H9 (cell line): ENCODE measurements at regions not wholly inside any gene's neighbourhood (a gene's known extent, or its start where the extent isn't known, plus 50 kb on each side); places are given as distances from the start of the nearest gene placed in this dataset.

Experiments used
- DNase-seq: peaks from one replicate; pipeline ENCODE4 v3.0.0-alpha.2; 2017
- H2AFZ ChIP-seq: one replicate; pipeline ENCODE4 v1.6.1; 2013; ENCODE audit warnings: mild to moderate bottlenecking, low read length, control low read depth, moderate library complexity
- H2AK5ac ChIP-seq: 2 replicates; pipeline ENCODE4 v1.6.1; 2013; ENCODE audit warnings: low read length, control low read depth, mixed read lengths; ENCODE audit not compliant: insufficient read length
- H2BK120ac ChIP-seq: one replicate; pipeline ENCODE4 v1.6.1; 2013; ENCODE audit warnings: low read depth, mild to moderate bottlenecking, low read length, control low read depth, inconsistent platforms; ENCODE audit not compliant: poor library complexity, severe bottlenecking
- H2BK12ac ChIP-seq: 2 replicates; pipeline ENCODE4 v1.6.1; 2013; ENCODE audit warnings: low read length, control low read depth, mixed read lengths, low read depth; ENCODE audit not compliant: insufficient read length
- H2BK15ac ChIP-seq: 2 replicates; pipeline ENCODE4 v1.6.1; 2013; ENCODE audit warnings: low read depth, low read length, control low read depth
- H2BK20ac ChIP-seq: one replicate; pipeline ENCODE4 v1.6.1; 2013; ENCODE audit warnings: low read depth, mild to moderate bottlenecking, low read length, control low read depth, inconsistent platforms; ENCODE audit not compliant: poor library complexity, severe bottlenecking
- H2BK5ac ChIP-seq: 2 replicates; pipeline ENCODE4 v1.6.1; 2013; ENCODE audit warnings: low read length, control low read depth, mixed read lengths; ENCODE audit not compliant: insufficient read length
- H3K14ac ChIP-seq: 2 replicates; pipeline ENCODE4 v1.6.1; 2013; ENCODE audit warnings: low read length, control low read depth; ENCODE audit not compliant: insufficient read depth
- H3K18ac ChIP-seq: 2 replicates; pipeline ENCODE4 v1.6.1; 2013; ENCODE audit warnings: low read depth, mild to moderate bottlenecking, mixed read lengths, low read length, control low read depth; ENCODE audit not compliant: insufficient read length
- H3K23ac ChIP-seq: 2 replicates; pipeline ENCODE4 v1.6.1; 2013; ENCODE audit warnings: low read length, control low read depth, mixed read lengths, low read depth; ENCODE audit not compliant: insufficient read length
- H3K23me2 ChIP-seq: 2 replicates; pipeline ENCODE4 v1.6.1; 2013; ENCODE audit warnings: low read depth, mild to moderate bottlenecking, mixed read lengths, low read length, control low read depth; ENCODE audit not compliant: insufficient read length, poor library complexity, severe bottlenecking
- H3K27ac ChIP-seq: 2 replicates; pipeline ENCODE4 v1.5.1; 2013; ENCODE audit warnings: low read length, control low read depth, mixed read lengths, low read depth; ENCODE audit not compliant: insufficient read length
- H3K27me3 ChIP-seq: 2 replicates; pipeline ENCODE4 v1.6.1; 2013; ENCODE audit warnings: low read length, control low read depth, inconsistent platforms; ENCODE audit not compliant: insufficient read depth
- H3K4ac ChIP-seq: 2 replicates; pipeline ENCODE4 v1.6.1; 2013; ENCODE audit warnings: low read depth, mild to moderate bottlenecking, control low read depth, inconsistent platforms, low read length, moderate library complexity
- H3K4me1 ChIP-seq: 2 replicates; pipeline ENCODE4 v1.6.1; 2013; ENCODE audit warnings: low read length, control low read depth, inconsistent platforms; ENCODE audit not compliant: insufficient read depth
- H3K4me2 ChIP-seq: 2 replicates; pipeline ENCODE4 v1.6.1; 2013; ENCODE audit warnings: low read length, control low read depth, mixed read lengths; ENCODE audit not compliant: insufficient read length, insufficient read depth
- H3K56ac ChIP-seq: 2 replicates; pipeline ENCODE4 v1.6.1; 2013; ENCODE audit warnings: low read depth, mild to moderate bottlenecking, mixed read lengths, low read length, control low read depth; ENCODE audit not compliant: insufficient read length
- H3K79me1 ChIP-seq: 2 replicates; pipeline ENCODE4 v1.6.1; 2013; ENCODE audit warnings: low read depth, mild to moderate bottlenecking, moderate library complexity, low read length, control low read depth, inconsistent platforms; ENCODE audit not compliant: insufficient read depth, poor library complexity, severe bottlenecking
- H3K79me2 ChIP-seq: 2 replicates; pipeline ENCODE4 v1.6.1; 2013; ENCODE audit warnings: low read length, control low read depth, inconsistent platforms; ENCODE audit not compliant: insufficient read depth
- H3K9ac ChIP-seq: 2 replicates; pipeline ENCODE4 v1.6.1; 2013; ENCODE audit warnings: low read length, control low read depth, mixed read lengths; ENCODE audit not compliant: insufficient read length; ENCODE audit errors: extremely low read depth
- H3K9me3 ChIP-seq: one replicate; pipeline ENCODE4 v1.6.1; 2013; ENCODE audit warnings: low read depth, low read length, inconsistent platforms; ENCODE audit not compliant: control insufficient read depth
- H3T11ph ChIP-seq: one replicate; pipeline ENCODE4 v1.6.1; 2013; ENCODE audit warnings: mild to moderate bottlenecking, low read length, control low read depth, inconsistent platforms
- H4K20me1 ChIP-seq: one replicate; pipeline ENCODE4 v1.6.1; 2013; ENCODE audit not compliant: control insufficient read depth, insufficient read length, insufficient read depth
- H4K5ac ChIP-seq: 2 replicates; pipeline ENCODE4 v1.6.1; 2013; ENCODE audit warnings: low read depth, mild to moderate bottlenecking, mixed read lengths, low read length, control low read depth; ENCODE audit not compliant: insufficient read length
- H4K8ac ChIP-seq: replicated peaks from 2 replicates; pipeline ENCODE4 v1.6.1; 2013; ENCODE audit warnings: low read length, control low read depth, mixed read lengths, low read depth; ENCODE audit not compliant: insufficient read length
- H4K91ac ChIP-seq: 2 replicates; pipeline ENCODE4 v1.6.1; 2013; ENCODE audit warnings: low read depth, mild to moderate bottlenecking, moderate library complexity, mixed read lengths, low read length, control low read depth; ENCODE audit not compliant: insufficient read length
- H3K27ac Mint-ChIP-seq, 3 experiments: 2 replicates in 2 of 3; 3 replicates in 1 of 3; pipeline ENCODE4 v1.8.0; 2020 to 2021; ENCODE audit warnings: mixed read lengths in 3 of 3, mild to moderate bottlenecking in 1 of 3, moderate library complexity in 1 of 3
- H3K27me3 Mint-ChIP-seq: 2 replicates; pipeline ENCODE4 v1.8.0; 2021; ENCODE audit warnings: low read depth, mild to moderate bottlenecking, moderate library complexity, mixed read lengths
- H3K36me3 Mint-ChIP-seq, 3 experiments: 2 replicates in 2 of 3; 3 replicates in 1 of 3; pipeline ENCODE4 v1.8.0; 2020 to 2021; ENCODE audit warnings: low read depth in 3 of 3, mixed read lengths in 3 of 3; ENCODE audit not compliant: insufficient read depth in 1 of 3
- H3K4me1 Mint-ChIP-seq, 2 experiments: 2 replicates each; pipeline ENCODE4 v1.8.0; 2020; ENCODE audit warnings: mixed read lengths in 2 of 2
- H3K4me3 Mint-ChIP-seq, 2 experiments: 2 replicates in 1 of 2; 3 replicates in 1 of 2; pipeline ENCODE4 v1.8.0; 2020 to 2021; ENCODE audit warnings: mild to moderate bottlenecking in 2 of 2, mixed read lengths in 2 of 2, moderate library complexity in 1 of 2
- H3K9me3 Mint-ChIP-seq, 2 experiments: 2 replicates in 1 of 2; 3 replicates in 1 of 2; pipeline ENCODE4 v1.8.0; 2020; ENCODE audit warnings: mild to moderate bottlenecking in 2 of 2, mixed read lengths in 2 of 2, moderate library complexity in 1 of 2
- WGBS: extraction: QIAGEN DNeasy Blood & Tissue Kit; methylation state at CpG from one replicate; pipeline ENCODE4 v1.1.7; 2013; ENCODE audit warnings: missing lambda C conversion rate, low lambda C conversion rate, mixed read lengths; ENCODE audit not compliant: insufficient read length; ENCODE audit errors: extremely low coverage; 5-methylcytosine and 5-hydroxymethylcytosine counted together
- TF ChIP-seq, protein P1 (sequence below): fragments of 200-600 bp; sonication (generic); conservative IDR thresholded peaks from 3 replicates; pipeline ENCODE4 v1.8.0; 2021; ENCODE audit warnings: antibody characterized with exemption, mild to moderate bottlenecking

DNA sequence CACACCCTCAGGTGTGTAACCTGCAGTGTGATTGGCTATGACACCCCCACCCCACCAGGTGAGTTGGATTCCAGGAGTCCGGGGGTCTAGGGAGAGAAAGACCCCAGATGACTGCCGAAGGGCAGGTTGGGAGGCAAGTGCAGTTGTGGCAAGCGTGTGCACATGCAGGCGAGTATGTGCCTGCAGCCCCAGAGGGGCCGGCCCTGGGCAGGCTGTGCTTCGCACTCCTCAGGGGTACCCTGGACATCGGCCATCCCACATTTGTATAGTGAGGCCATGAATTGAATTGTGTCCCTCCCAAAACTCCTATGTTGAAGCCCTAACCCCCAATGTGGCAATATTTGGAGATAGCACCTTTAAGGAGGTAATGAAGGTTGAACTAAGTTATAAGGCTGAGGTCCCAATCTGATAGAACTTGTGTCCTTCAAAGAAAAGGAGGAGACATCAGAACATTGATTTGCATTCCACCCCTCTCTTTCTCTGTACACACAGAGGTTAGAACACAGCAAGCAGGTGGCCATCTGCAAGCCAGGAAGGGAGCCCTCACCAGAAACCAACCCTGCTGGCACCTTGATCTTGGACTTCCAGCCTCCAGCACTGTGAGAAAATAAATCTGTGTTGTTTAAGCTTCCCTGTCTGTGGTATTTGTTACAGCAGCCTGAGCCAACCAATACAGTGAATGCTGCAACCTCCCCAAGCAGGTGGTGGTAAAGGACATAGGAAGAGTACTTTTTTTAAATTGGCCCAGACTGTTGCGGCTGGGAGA lies 241.8 kb downstream of the TFCP2L1 start:
- H3K4me1 ChIP-seq: no peaks in the 10 kb centered on the region
- H3K36me3 Mint-ChIP-seq: no peaks in the 10 kb centered on the region; a peak in 1 of 7 replicates

More for the DNA sequence above, 241.8 kb downstream of the TFCP2L1 start:
- Histone ChIP-seq H3K4me2 (no peak overlapping the region), H2AK5ac (no peak overlapping the region), H4K8ac (no peak overlapping the region), H2BK120ac (no peak overlapping the region), H3K18ac (no peak overlapping the region), H3K14ac (no peak overlapping the region), H3K23me2 (no peaks in the 10 kb centered on the region), H4K5ac (no peak overlapping the region), H3K23ac (no peak overlapping the region), H3K4ac (no peak overlapping the region), H4K20me1 (no peaks in the 10 kb centered on the region), H4K91ac (no peak overlapping the region), H3K79me2 (no peaks in the 10 kb centered on the region), H3K27ac (no peak overlapping the region), H3K79me1 (no peaks in the 10 kb centered on the region), H3K9me3 (no peaks in the 10 kb centered on the region), H2BK15ac (no peak overlapping the region), H2AFZ (no peak overlapping the region), H2BK5ac (no peak overlapping the region), H3K56ac (no peak overlapping the region), H3K9ac (no peak overlapping the region), H2BK20ac (no peak overlapping the region), H3T11ph (no peak overlapping the region), H2BK12ac (no peak overlapping the region), H3K27me3 (no peaks in the 10 kb centered on the region)
- DNase-seq: no peak
- no CpG with 5 or more reads among the region's 8 CpGs for WGBS
- TF ChIP-seq, protein P1, sequence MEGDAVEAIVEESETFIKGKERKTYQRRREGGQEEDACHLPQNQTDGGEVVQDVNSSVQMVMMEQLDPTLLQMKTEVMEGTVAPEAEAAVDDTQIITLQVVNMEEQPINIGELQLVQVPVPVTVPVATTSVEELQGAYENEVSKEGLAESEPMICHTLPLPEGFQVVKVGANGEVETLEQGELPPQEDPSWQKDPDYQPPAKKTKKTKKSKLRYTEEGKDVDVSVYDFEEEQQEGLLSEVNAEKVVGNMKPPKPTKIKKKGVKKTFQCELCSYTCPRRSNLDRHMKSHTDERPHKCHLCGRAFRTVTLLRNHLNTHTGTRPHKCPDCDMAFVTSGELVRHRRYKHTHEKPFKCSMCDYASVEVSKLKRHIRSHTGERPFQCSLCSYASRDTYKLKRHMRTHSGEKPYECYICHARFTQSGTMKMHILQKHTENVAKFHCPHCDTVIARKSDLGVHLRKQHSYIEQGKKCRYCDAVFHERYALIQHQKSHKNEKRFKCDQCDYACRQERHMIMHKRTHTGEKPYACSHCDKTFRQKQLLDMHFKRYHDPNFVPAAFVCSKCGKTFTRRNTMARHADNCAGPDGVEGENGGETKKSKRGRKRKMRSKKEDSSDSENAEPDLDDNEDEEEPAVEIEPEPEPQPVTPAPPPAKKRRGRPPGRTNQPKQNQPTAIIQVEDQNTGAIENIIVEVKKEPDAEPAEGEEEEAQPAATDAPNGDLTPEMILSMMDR: no peak
- Mint-ChIP-seq H3K4me3 (no peak overlapping the region), H3K27me3 (peaks cover 53% of the 10 kb centered on the region), H3K9me3 (no peaks in the 10 kb centered on the region; a peak in 2 of 5 replicates), H3K4me1 (peaks cover 0 to 4% of the 10 kb centered on the region in 2 experiments; a peak in 3 of 4 replicates), H3K27ac (no peak overlapping the region)
